ENCODE measurements at regions not wholly inside any gene's neighbourhood (a gene's known extent, or its start where the extent isn't known, plus 50 kb on each side); places are given as distances from the start of the nearest gene placed in this dataset.
"Not testable (repeated sequence)": the region's sequence is repeated elsewhere in the genome, so short reads cannot be mapped to it uniquely, and the experiment has no call there.

- TF ChIP-seq CTCF (conservative IDR thresholded peaks at IDR 0.05), result no peak
Measured at GRCh38 chr12:127830730-127831129, 436.2 kb upstream of the TMEM132C start.

DNA sequence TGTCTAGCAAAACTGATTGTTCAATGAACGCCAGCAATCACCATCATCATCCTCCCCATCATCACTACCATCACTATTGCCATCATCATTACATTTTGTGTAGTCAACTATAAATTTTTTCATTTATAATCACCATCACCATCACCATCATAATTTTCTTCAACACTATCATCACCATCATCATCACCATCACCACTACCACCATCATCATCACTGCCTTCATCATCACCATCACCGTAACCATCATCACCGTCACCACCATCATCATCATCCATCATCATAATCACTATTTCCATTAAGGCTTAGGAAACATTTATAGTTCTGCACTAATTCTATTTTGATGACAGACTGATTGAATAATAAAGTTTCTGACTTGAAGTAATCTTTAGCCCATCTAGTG, 434.8 kb upstream of the TMEM132C start:
- no peak for TF ChIP-seq CTCF (conservative IDR thresholded peaks at IDR 0.05)
- H3K27ac ChIP-seq, result no peak overlapping the region

More at GRCh38 chr12:127830730-127831129, 436.2 kb upstream of the TMEM132C start:
- no peak overlapping the region for H3K27ac ChIP-seq

- not testable (repeated sequence) for H3K27ac ChIP-seq
Measured at GRCh38 chr12:127836802-127837201, 430.2 kb upstream of the TMEM132C start.

- TF ChIP-seq CTCF (conservative IDR thresholded peaks at IDR 0.05), result no peak
- H3K27ac ChIP-seq, result no peak overlapping the region
Measured at GRCh38 chr12:127857661-127858060, 409.3 kb upstream of the TMEM132C start.

DNA sequence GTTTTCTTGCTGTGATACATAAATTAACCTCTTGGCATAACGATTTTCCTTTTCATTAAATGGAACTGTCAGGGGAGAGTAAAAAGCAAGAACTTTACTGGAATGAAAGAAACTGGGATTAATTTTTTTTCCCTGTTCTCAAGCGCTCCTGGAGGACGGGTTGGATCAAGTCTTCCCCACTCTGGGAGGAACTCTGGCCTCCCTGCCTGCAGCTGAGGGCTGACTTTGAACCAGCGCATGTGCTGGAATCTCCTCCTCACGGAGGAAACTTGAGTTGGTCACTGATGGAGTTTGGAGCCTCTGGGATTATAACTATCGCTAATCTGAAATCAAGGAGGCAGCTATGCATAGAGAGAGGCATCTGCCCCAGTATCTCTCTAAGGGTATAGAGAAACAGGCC, 406.4 kb upstream of the TMEM132C start:
- no peak for TF ChIP-seq CTCF (conservative IDR thresholded peaks at IDR 0.05)
- H3K27ac ChIP-seq, result no peak overlapping the region

GRCh38 chr12:127861406-127861805, 405.6 kb upstream of the TMEM132C start:
- no peak for TF ChIP-seq CTCF (conservative IDR thresholded peaks at IDR 0.05)
- no peak overlapping the region for H3K27ac ChIP-seq

GRCh38 chr12:127873306-127873705, 393.7 kb upstream of the TMEM132C start:
- H3K27ac ChIP-seq, result no peak overlapping the region
- no peak for TF ChIP-seq CTCF (conservative IDR thresholded peaks at IDR 0.05)

DNA sequence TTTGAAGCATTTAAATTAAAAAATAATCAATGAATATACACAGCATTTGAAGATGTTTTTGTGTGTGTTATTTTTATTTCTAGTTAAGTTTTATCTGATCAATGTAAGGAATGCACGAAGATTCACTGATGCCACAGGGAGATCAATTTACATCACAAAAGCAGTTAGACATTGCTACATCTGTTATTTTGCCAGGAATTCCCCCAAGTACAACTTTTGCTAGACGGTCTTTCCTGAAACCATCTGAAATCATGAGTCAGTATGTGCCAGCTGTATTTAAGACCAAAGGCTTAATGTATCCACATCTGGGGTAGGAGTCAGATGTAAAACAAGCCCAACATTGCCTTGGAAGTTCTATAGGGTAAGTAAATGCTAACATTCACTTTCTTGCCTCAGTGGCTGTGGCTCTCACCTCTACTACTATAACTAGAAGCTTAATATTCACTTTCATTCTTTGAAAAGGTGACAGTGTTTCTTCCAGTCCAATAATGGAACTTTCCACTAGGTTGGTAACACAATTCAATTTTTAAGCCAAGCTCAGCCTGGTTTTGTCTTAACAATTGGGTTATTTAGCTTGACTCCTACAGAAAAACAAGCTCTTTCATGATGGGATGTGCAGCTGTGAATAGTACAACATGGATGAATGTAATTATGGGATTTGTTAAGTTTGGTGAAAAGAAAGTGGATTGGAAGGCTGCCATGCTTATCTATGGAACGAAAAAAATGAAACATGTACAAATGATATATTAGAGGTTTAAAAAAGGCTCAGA, 385.4 kb upstream of the TMEM132C start:
- H3K27ac ChIP-seq, result no peak overlapping the region
- no peak for TF ChIP-seq CTCF (conservative IDR thresholded peaks at IDR 0.05)

Measured in VCaP (cell line).